RWPE1 (cell line): ENCODE measurements at regions not wholly inside any gene's neighbourhood (a gene's known extent, or its start where the extent isn't known, plus 50 kb on each side); places are given as distances from the start of the nearest gene placed in this dataset.

Experiments used
- CTCF ChIA-PET: fragments of 350-600 bp; sonication (Branson Sonifier 250); formaldehyde crosslinking; extraction: SDS; loops from one replicate; lab custom pipeline; 2021; lab: Yijun Ruan, JAX
- POLR2A ChIA-PET: fragments of 400-600 bp; formaldehyde crosslinking; extraction: SDS; loops from one replicate; lab custom pipeline; 2020; ENCODE audit warnings: antibody characterized with exemption; ENCODE audit not compliant: low non-redundant PET; lab: Yijun Ruan, JAX
- DNase-seq: peaks from one replicate; pipeline ENCODE4 v3.0.0; 2012; ENCODE audit warnings: low spot score
- H3K27ac ChIP-seq: fragments of 450-650 bp; 2 replicates; pipeline ENCODE4 v1.5.1; 2017
- TF ChIP-seq, protein P1 (sequence below): fragments of 450-650 bp; conservative IDR thresholded peaks from 2 replicates; pipeline ENCODE4 v1.5.1; 2017; ENCODE audit warnings: low read depth, mild to moderate bottlenecking

DNA sequence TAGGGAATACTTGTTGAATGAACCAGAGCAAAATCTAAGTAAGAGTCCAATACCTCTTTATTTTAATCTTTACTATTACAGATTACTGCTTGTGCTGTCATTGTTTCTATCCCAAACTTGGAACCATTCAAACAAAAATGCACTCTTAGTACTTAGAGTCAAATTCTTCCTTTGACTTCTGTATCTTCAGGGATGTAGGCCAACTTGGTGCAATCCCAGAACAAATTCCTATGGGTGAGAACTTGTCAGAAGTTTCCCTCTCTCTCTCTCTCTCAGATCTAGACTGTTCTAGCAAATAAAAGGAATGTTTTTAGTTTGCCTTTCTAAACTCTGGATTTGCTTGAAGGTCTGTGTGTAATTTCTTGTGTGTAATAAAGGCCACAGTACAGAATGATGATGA is 329.0 kb upstream of the TMTC4 start:
- DNase-seq = no peak
- TF ChIP-seq, protein P1, sequence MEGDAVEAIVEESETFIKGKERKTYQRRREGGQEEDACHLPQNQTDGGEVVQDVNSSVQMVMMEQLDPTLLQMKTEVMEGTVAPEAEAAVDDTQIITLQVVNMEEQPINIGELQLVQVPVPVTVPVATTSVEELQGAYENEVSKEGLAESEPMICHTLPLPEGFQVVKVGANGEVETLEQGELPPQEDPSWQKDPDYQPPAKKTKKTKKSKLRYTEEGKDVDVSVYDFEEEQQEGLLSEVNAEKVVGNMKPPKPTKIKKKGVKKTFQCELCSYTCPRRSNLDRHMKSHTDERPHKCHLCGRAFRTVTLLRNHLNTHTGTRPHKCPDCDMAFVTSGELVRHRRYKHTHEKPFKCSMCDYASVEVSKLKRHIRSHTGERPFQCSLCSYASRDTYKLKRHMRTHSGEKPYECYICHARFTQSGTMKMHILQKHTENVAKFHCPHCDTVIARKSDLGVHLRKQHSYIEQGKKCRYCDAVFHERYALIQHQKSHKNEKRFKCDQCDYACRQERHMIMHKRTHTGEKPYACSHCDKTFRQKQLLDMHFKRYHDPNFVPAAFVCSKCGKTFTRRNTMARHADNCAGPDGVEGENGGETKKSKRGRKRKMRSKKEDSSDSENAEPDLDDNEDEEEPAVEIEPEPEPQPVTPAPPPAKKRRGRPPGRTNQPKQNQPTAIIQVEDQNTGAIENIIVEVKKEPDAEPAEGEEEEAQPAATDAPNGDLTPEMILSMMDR = no peak
- POLR2A ChIA-PET = no interaction called here
- CTCF ChIA-PET = no interaction called here
- no peak overlapping the region for H3K27ac ChIP-seq

DNA sequence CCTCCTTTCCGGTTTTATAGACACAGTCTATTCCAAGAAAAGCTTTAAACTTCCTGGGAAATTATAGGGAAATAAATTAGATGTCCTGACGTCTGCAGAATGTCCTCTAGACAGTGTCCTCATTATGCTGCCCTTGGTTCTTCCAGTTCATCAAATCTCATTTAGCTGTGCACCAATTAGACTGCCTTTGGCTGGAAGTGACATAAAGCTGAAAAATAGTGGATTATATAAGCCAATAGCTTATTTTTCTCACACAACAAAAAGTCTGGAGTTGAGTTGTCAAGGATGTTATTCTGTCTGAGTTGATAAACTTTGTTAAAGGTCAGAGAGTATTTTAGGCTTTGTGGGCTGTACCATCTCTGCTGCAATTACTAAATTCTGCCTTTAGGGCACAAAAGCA is 314.8 kb upstream of the TMTC4 start:
- CTCF ChIA-PET = interaction anchor here (0.5 kb wide), 2 partner anchors 118 to 926 kb away, joined by 3 to 5 read pairs; no protein-coding TSS in a partner anchor
- POLR2A ChIA-PET = no interaction called here
- no peak for DNase-seq
- TF ChIP-seq, protein P1 = no peak
- H3K27ac ChIP-seq = no peak overlapping the region

DNA sequence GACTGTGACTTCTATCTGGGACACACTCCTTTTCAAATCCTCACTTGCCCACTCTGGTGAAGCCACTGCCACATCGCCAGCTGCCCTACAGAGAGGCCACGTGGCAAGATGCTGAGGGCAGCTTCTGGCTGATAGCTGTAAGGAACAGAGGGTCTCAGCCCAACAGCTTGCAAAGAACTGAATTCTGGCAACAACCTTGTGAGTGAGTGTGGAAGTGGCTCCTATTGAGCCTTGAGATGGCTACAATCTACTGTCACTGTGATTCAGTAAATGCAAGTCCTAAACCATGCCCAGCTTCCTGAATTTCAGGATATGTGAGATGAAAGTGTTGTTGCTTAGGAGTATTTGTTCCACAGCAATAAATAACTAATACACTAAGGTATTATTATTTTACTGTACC is 314.3 kb upstream of the TMTC4 start:
- no peak for DNase-seq
- TF ChIP-seq, protein P1 = no peak
- no peak overlapping the region for H3K27ac ChIP-seq
- CTCF ChIA-PET = interaction anchor here (0.5 kb wide), 2 partner anchors 118 to 926 kb away, joined by 3 to 5 read pairs; no protein-coding TSS in a partner anchor
- POLR2A ChIA-PET = no interaction called here

DNA sequence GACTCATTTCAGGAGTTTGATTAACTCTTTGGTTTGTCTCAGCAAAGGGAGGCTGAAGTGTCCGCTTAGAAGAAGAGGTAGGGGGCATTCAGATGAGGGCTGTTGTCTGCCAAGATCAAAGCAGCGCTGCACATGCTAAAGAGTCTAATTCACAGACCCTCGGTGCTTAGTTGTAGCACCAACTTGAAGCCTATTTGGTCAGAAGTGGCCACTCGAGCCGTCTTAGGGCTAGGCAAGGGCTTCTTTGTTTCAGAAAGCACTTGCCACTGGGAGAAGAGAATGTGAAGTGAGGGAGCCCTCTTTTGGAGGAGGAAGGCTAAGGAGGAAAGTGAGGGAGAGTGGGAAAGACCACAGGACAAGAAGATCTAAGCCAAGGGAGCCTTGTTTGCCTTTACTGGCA is 313.4 kb upstream of the TMTC4 start:
- ChIA-PET CTCF (interaction anchor here (0.7 kb wide), 1 partner anchor 170 kb away, joined by 3 read pairs; no protein-coding TSS in a partner anchor), POLR2A (no interaction called here)
- TF ChIP-seq, protein P1 = no peak
- no peak for DNase-seq
- no peak overlapping the region for H3K27ac ChIP-seq

DNA sequence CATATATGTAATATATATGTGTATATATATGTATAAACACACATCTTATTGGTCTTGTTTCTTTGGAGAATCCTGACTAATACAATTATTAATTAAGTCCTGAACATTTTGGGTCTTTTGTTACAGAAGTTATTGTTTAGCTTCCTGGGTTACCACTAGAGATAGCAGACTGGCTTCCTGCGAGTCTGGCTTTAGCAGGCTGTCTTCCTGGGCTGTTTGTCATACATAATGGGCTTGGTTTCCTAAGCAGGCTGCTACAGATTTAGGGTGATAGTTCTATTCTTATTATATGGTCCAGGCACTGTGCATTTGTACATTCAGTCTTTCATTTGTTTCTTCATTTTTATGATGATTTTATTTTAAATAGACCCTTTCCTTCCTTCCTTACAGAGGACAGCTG is 312.0 kb upstream of the TMTC4 start:
- no peak overlapping the region for H3K27ac ChIP-seq
- POLR2A ChIA-PET = no interaction called here
- TF ChIP-seq, protein P1 = no peak
- no peak for DNase-seq
- CTCF ChIA-PET = no interaction called here

DNA sequence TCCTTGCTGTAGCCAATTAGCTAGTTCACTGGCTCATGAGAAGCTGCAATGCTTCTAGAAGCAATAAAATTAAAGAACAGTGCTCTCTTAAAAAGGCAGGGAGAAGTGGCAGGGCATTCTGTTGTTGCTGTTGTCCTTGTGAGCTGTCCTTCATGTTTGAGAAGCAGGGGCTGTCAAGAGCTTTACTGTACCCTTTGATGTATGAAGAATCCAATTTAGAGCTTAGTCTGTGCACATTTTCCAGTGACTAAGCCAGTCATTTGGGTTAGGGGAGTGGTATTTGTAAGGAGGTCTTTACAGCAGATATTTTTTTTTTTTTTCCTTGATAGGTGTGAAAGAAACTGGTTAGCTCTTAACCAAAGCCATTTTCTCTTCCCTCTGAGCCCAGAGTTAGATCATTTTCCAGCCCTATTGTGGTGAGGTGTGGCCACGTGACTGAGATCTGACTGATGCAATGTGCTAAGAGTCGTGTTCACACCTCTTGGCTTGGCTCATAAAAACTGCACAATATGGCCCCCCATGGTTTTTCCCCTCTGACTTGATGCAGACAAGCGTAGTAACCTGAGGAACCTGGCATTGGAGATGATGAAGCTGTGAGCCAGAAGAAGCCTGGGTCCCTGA is 309.6 kb upstream of the TMTC4 start:
- TF ChIP-seq, protein P1 = no peak
- ChIA-PET CTCF (interaction anchor here (0.7 kb wide), 1 partner anchor 18 kb away, joined by 4 read pairs; no protein-coding TSS in a partner anchor), POLR2A (no interaction called here)
- no peak for DNase-seq
- no peak overlapping the region for H3K27ac ChIP-seq
